ENCODE measurements at regions not wholly inside any gene's neighbourhood (a gene's known extent, or its start where the extent isn't known, plus 50 kb on each side); places are given as distances from the start of the nearest gene placed in this dataset.

DNA sequence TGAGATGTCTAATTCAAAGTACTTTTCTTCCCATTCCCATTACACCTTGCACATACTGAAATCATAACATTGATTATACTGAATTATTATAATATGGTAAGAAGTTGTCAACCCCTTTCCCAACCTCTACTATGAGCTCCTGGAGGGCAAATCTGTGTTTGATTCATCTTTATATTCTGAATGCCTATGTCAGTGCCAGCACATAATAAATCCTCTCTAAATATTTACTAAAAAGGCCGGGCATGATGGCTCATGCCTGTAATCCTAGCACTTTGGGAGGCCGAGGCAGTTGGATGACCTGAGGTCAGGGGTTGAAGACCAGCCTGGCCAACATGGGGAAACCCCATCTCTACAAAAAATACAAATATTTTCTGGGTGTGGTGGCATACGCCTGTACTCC lies 392.5 kb upstream of the CADM2 start:
- TF ChIP-seq CREB1 (IDR thresholded peaks at IDR 0.05) (no peak), CREB1 (CRISPR knock-in tag; IDR thresholded peaks at IDR 0.05) (no peak), HMG20B (CRISPR knock-in tag; IDR thresholded peaks at IDR 0.05) (no peak), ZNF133 (CRISPR knock-in tag; IDR thresholded peaks at IDR 0.05) (no peak), ZNF778 (CRISPR knock-in tag; IDR thresholded peaks at IDR 0.05) (no peak), EP300 (IDR thresholded peaks at IDR 0.05; ENCODE audit: low read length) (no peak), POLR2A (conservative IDR thresholded peaks at IDR 0.05) (no peak), TAF1 (IDR thresholded peaks at IDR 0.05; ENCODE audit: control insufficient read depth, extremely low read depth, insufficient read depth, low read length, severe bottlenecking) (no peak), ZZZ3 (IDR thresholded peaks at IDR 0.05) (no peak)
- TF ChIP-seq, protein P1, sequence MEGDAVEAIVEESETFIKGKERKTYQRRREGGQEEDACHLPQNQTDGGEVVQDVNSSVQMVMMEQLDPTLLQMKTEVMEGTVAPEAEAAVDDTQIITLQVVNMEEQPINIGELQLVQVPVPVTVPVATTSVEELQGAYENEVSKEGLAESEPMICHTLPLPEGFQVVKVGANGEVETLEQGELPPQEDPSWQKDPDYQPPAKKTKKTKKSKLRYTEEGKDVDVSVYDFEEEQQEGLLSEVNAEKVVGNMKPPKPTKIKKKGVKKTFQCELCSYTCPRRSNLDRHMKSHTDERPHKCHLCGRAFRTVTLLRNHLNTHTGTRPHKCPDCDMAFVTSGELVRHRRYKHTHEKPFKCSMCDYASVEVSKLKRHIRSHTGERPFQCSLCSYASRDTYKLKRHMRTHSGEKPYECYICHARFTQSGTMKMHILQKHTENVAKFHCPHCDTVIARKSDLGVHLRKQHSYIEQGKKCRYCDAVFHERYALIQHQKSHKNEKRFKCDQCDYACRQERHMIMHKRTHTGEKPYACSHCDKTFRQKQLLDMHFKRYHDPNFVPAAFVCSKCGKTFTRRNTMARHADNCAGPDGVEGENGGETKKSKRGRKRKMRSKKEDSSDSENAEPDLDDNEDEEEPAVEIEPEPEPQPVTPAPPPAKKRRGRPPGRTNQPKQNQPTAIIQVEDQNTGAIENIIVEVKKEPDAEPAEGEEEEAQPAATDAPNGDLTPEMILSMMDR (IDR thresholded peaks at IDR 0.05 in 2 of 3, conservative IDR thresholded peaks at IDR 0.05 in 1 of 3; ENCODE audit: insufficient read depth in 2 of 3, low read depth in 1 of 3, low read length in 3 of 3), result no peak
